Activated CD8-positive, alpha-beta T cell treated with anti-CD3 and anti-CD28 coated beads for 36 hours (primary cell): ENCODE measurements at regions not wholly inside any gene's neighbourhood (a gene's known extent, or its start where the extent isn't known, plus 50 kb on each side); places are given as distances from the start of the nearest gene placed in this dataset.

ENCODE experiments used
- ATAC-seq: fragments of 200-7000 bp; cut with Tn5 transposase; one replicate; pipeline ENCODE4 v1.10.0; 2021; ENCODE audit warnings: mild to moderate bottlenecking, moderate library complexity
- CTCF ChIA-PET: fragments of 350-600 bp; sonication (Branson Sonifier 250); formaldehyde crosslinking; loops from one replicate; lab custom pipeline; 2021; ENCODE audit warnings: antibody characterized with exemption; lab: Charles Lee
- POLR2A ChIA-PET: fragments of 350-600 bp; sonication (Branson Sonifier 250); formaldehyde crosslinking; loops from one replicate; lab custom pipeline; 2021; ENCODE audit warnings: antibody characterized with exemption; lab: Charles Lee
- DNase-seq: peaks from one replicate; pipeline ENCODE4 v3.0.0-alpha.2; 2020
- H3K27ac Mint-ChIP-seq: one replicate; pipeline ENCODE4 v1.8.0; 2021; ENCODE audit warnings: mild to moderate bottlenecking, mixed read lengths
- H3K27me3 Mint-ChIP-seq: one replicate; pipeline ENCODE4 v1.8.0; 2021; ENCODE audit warnings: mixed read lengths
- H3K36me3 Mint-ChIP-seq: one replicate; pipeline ENCODE4 v1.8.0; 2021; ENCODE audit warnings: low read depth, mixed read lengths
- H3K4me1 Mint-ChIP-seq: one replicate; pipeline ENCODE4 v1.8.0; 2021; ENCODE audit warnings: low read depth, mixed read lengths
- H3K4me3 Mint-ChIP-seq: one replicate; pipeline ENCODE4 v1.8.0; 2021; ENCODE audit warnings: mild to moderate bottlenecking, moderate library complexity, mixed read lengths
- H3K9me3 Mint-ChIP-seq: one replicate; pipeline ENCODE4 v1.8.0; 2021; ENCODE audit warnings: mixed read lengths
- CTCF ChIP-seq: fragments of 200-600 bp; IDR thresholded peaks from one replicate; pipeline ENCODE4 v1.8.0; 2022; ENCODE audit warnings: antibody characterized with exemption, mild to moderate bottlenecking
- intact Hi-C: fragments of 100-400 bp; cut with micrococcal nuclease; formaldehyde crosslinking; loops from one replicate; pipeline ENCODE4 v1.10.0; 2022

- peaks cover 20% of the 10 kb centered on the region for H3K27me3 Mint-ChIP-seq
- H3K4me3 Mint-ChIP-seq, result no peak overlapping the region
- intact Hi-C loops, result no loop called here
- ATAC-seq (no peak), DNase-seq (no peak)
- H3K27ac Mint-ChIP-seq, result no peak overlapping the region
- no peaks in the 10 kb centered on the region for H3K36me3 Mint-ChIP-seq
- H3K9me3 Mint-ChIP-seq, result no peaks in the 10 kb centered on the region
- POLR2A ChIA-PET, result no interaction called here
- H3K4me1 Mint-ChIP-seq, result no peaks in the 10 kb centered on the region
- CTCF ChIA-PET, result no interaction called here
- no peak for TF ChIP-seq CTCF
Observed at GRCh38 chr11:116586392-116586791, 186.4 kb downstream of the BUD13 start.

GRCh38 chr11:116582571-116582970, 190.2 kb downstream of the BUD13 start:
- Mint-ChIP-seq H3K27ac (no peak overlapping the region), H3K36me3 (no peaks in the 10 kb centered on the region), H3K9me3 (no peaks in the 10 kb centered on the region), H3K27me3 (peaks cover 45% of the 10 kb centered on the region), H3K4me1 (no peaks in the 10 kb centered on the region), H3K4me3 (no peak overlapping the region)
- intact Hi-C loops, result no loop called here
- ChIA-PET POLR2A (no interaction called here), CTCF (interaction anchor here (1.2 kb wide), 1 partner anchor 109 kb away, joined by 3 read pairs; no protein-coding TSS in a partner anchor)
- DNase-seq, result no peak
- no peak for TF ChIP-seq CTCF
- no peak for ATAC-seq

GRCh38 chr11:116581349-116581748, 191.4 kb downstream of the BUD13 start:
- Mint-ChIP-seq H3K27ac (no peak overlapping the region), H3K9me3 (no peaks in the 10 kb centered on the region), H3K36me3 (no peaks in the 10 kb centered on the region), H3K27me3 (peaks cover 52% of the 10 kb centered on the region), H3K4me1 (no peaks in the 10 kb centered on the region), H3K4me3 (no peak overlapping the region)
- ATAC-seq (no peak), DNase-seq (no peak)
- ChIA-PET POLR2A (no interaction called here), CTCF (no interaction called here)
- no peak for TF ChIP-seq CTCF
- intact Hi-C loops, result no loop called here

GRCh38 chr11:116580799-116581198, 192.0 kb downstream of the BUD13 start:
- intact Hi-C loops, result no loop called here
- H3K4me3 Mint-ChIP-seq, result no peak overlapping the region

More at GRCh38 chr11:116580799-116581198, 192.0 kb downstream of the BUD13 start:
- DNase-seq (no peak), ATAC-seq (no peak)
- H3K36me3 Mint-ChIP-seq, result no peaks in the 10 kb centered on the region
- no peaks in the 10 kb centered on the region for H3K9me3 Mint-ChIP-seq
- H3K27me3 Mint-ChIP-seq, result peaks cover 50% of the 10 kb centered on the region
- CTCF ChIA-PET, result no interaction called here
- TF ChIP-seq CTCF, result no peak
- H3K4me1 Mint-ChIP-seq, result no peaks in the 10 kb centered on the region
- POLR2A ChIA-PET, result interaction anchor here (0.6 kb wide), 1 partner anchor 563 kb away, joined by 3 read pairs; the partner anchor contains the start of gene PAFAH1B2
- no peak overlapping the region for H3K27ac Mint-ChIP-seq
